SH-SY5Y (cell line): ENCODE measurements at regions not wholly inside any gene's neighbourhood (a gene's known extent, or its start where the extent isn't known, plus 50 kb on each side); places are given as distances from the start of the nearest gene placed in this dataset.

Experiments used
- GATA2 ChIP-seq: IDR thresholded peaks from 2 replicates; pipeline ENCODE4 v1.6.1; 2011; ENCODE audit warnings: mild to moderate bottlenecking, low read depth, low read length
- GATA3 ChIP-seq: IDR thresholded peaks from 2 replicates; pipeline ENCODE4 v1.6.1; 2011; ENCODE audit warnings: low read depth, mild to moderate bottlenecking, low read length, moderate library complexity

- TF ChIP-seq GATA2 (no peak), GATA3 (no peak)
Measured at GRCh38 chr5:8848366-8848765, 697.5 kb downstream of the SEMA5A start.
